ENCODE measurements at regions not wholly inside any gene's neighbourhood (a gene's known extent, or its start where the extent isn't known, plus 50 kb on each side); places are given as distances from the start of the nearest gene placed in this dataset.

DNA sequence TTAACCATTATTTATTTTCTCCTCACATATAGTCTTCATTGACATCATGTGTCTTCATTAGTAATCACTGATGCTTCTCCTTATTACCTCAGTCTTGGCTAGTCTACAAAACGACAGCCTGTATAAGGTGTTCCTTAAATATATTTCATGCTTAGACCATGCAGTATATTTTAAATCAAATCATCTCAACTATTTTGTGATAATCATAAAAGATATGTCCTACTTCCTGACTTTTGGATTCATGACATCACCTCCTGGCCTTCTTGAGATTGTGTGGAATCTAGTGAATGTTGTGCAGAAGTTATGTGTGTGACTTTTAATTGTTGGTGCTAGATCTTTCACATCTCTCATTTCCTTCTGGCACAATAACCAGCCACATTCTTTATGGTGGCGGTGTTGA, 1339.3 kb upstream of the C9orf72 start:
- H3K4me1 ChIP-seq (replicated peaks in 1 of 4; ENCODE audit: control insufficient read depth in 3 of 4, insufficient read depth in 4 of 4, low read length in 3 of 4), result no peaks in the 10 kb centered on the region
- no peaks in the 10 kb centered on the region for H3K79me1 ChIP-seq (ENCODE audit: low read depth, low read length)
- no peaks in the 10 kb centered on the region for H4K20me1 ChIP-seq (replicated peaks in 1 of 2; ENCODE audit: control insufficient read depth in 1 of 2, insufficient read depth in 2 of 2, low read length in 2 of 2)
- no peak overlapping the region for H3K23ac ChIP-seq (ENCODE audit: insufficient read length)
- no peaks in the 10 kb centered on the region for H3K9me3 ChIP-seq (ENCODE audit: insufficient read depth in 2 of 2, low read depth in 1 of 2, low read length in 1 of 2)
- no peak overlapping the region for H2BK15ac ChIP-seq (ENCODE audit: low read length)
- no peak overlapping the region for H2AK5ac ChIP-seq (ENCODE audit: low read depth, low read length)
- no peak overlapping the region for H3K14ac ChIP-seq (ENCODE audit: insufficient read length)
- H2BK20ac ChIP-seq (ENCODE audit: low read length), result no peak overlapping the region
- no peak overlapping the region for H3K4me3 ChIP-seq (ENCODE audit: extremely low read depth in 1 of 4, insufficient read depth in 2 of 4, low read depth in 3 of 4, low read length in 4 of 4)
- H3K23me2 ChIP-seq (ENCODE audit: low read depth, low read length), result no peaks in the 10 kb centered on the region
- no peak overlapping the region for H2BK120ac ChIP-seq (replicated peaks; ENCODE audit: low read depth, low read length)
- no peak overlapping the region for H3K9ac ChIP-seq (replicated peaks in 1 of 4; ENCODE audit: extremely low read depth in 1 of 4, low read depth in 3 of 4, low read length in 3 of 4)
- FAIRE-seq (no peak), DNase-seq (ENCODE audit: low read depth in 1 of 2, low spot score in 2 of 2) (no peak)
- H3K27me3 ChIP-seq (replicated peaks in 1 of 4; ENCODE audit: control insufficient read depth in 3 of 4, extremely low read depth in 1 of 4, insufficient read depth in 3 of 4, low read length in 3 of 4), result no peaks in the 10 kb centered on the region
- ChIA-PET POLR2A (ENCODE audit: partially characterized antibody) (no interaction called here), CTCF (ENCODE audit: partially characterized antibody) (no interaction called here)
- H4K5ac ChIP-seq (ENCODE audit: insufficient read length, low read depth, low read length), result no peak overlapping the region
- no peaks in the 10 kb centered on the region for H3K36me3 ChIP-seq (ENCODE audit: control insufficient read depth in 2 of 4, insufficient read depth in 4 of 4, low read length in 3 of 4)
- no peak overlapping the region for H3K18ac ChIP-seq (ENCODE audit: extremely low read depth, low read length)
- H3K27ac ChIP-seq (ENCODE audit: low read depth, low read length), result no peak overlapping the region
- no peaks in the 10 kb centered on the region for H3K79me2 ChIP-seq (ENCODE audit: control insufficient read depth in 1 of 2, insufficient read depth in 2 of 2, low read length in 2 of 2)
- H2BK5ac ChIP-seq (ENCODE audit: low read depth, low read length), result no peak overlapping the region
- no peak overlapping the region for H2AFZ ChIP-seq (ENCODE audit: low read length)
- H4K91ac ChIP-seq (replicated peaks; ENCODE audit: insufficient read length, low read length), result no peak overlapping the region
- H3K4ac ChIP-seq (replicated peaks; ENCODE audit: insufficient read length, low read depth, low read length), result no peak overlapping the region
- WGBS, 2 experiments (ENCODE audit: extremely low coverage in 1 of 2, insufficient coverage in 1 of 2, insufficient read length in 1 of 2, insufficient replicate concordance in 2 of 2, low coverage in 1 of 2, low lambda C conversion rate in 2 of 2, missing lambda C conversion rate in 1 of 2), result 95% methylated on average over 2 of the region's 2 CpGs; no CpG with 5 or more reads in 1 of the 2 experiments
- no peak overlapping the region for H2BK12ac ChIP-seq (ENCODE audit: low read depth, low read length)
- no peak overlapping the region for H4K8ac ChIP-seq (ENCODE audit: extremely low read depth, insufficient read depth, low read length)
- TF ChIP-seq SIX5 (IDR thresholded peaks at IDR 0.05; ENCODE audit: low read depth, low read length), result no peak
- TF ChIP-seq SP4 (IDR thresholded peaks at IDR 0.05; ENCODE audit: low read length), result no peak
- TF ChIP-seq, protein P1, sequence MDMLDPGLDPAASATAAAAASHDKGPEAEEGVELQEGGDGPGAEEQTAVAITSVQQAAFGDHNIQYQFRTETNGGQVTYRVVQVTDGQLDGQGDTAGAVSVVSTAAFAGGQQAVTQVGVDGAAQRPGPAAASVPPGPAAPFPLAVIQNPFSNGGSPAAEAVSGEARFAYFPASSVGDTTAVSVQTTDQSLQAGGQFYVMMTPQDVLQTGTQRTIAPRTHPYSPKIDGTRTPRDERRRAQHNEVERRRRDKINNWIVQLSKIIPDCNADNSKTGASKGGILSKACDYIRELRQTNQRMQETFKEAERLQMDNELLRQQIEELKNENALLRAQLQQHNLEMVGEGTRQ (IDR thresholded peaks at IDR 0.05; ENCODE audit: low read length), result no peak
- no peak for TF ChIP-seq JUN (IDR thresholded peaks at IDR 0.05; ENCODE audit: low read depth, low read length)
- TF ChIP-seq SAP30 (IDR thresholded peaks at IDR 0.05; ENCODE audit: insufficient read depth, insufficient replicate concordance, low read length), result no peak
- TF ChIP-seq POLR2AphosphoS5 (IDR thresholded peaks at IDR 0.05; ENCODE audit: low read depth, low read length), result no peak
- TF ChIP-seq CTBP2 (IDR thresholded peaks at IDR 0.05; ENCODE audit: borderline replicate concordance, insufficient read depth, insufficient read length, low read length), result no peak
- no peak for TF ChIP-seq KDM1A (IDR thresholded peaks at IDR 0.05; ENCODE audit: borderline replicate concordance, low read length)
- H3K56ac ChIP-seq (replicated peaks; ENCODE audit: insufficient read length, low read depth, low read length), result no peak overlapping the region
- no peak overlapping the region for H3K4me2 ChIP-seq (ENCODE audit: insufficient read depth in 1 of 2, low read depth in 2 of 2, low read length in 2 of 2)
